Skeletal muscle satellite cell (primary cell): ENCODE measurements at regions not wholly inside any gene's neighbourhood (a gene's known extent, or its start where the extent isn't known, plus 50 kb on each side); places are given as distances from the start of the nearest gene placed in this dataset.

Experiments
- H3K27me3 ChIP-seq: 2 replicates; pipeline ENCODE4 v1.7.0; 2013; ENCODE audit warnings: low read length; ENCODE audit not compliant: control insufficient read depth, insufficient read depth
- H3K36me3 ChIP-seq: 2 replicates; pipeline ENCODE4 v1.7.0; 2013; ENCODE audit warnings: mild to moderate bottlenecking, control low read depth, low read length; ENCODE audit not compliant: insufficient read depth
- H3K4me1 ChIP-seq: 2 replicates; pipeline ENCODE4 v1.7.0; 2013; ENCODE audit warnings: low read length; ENCODE audit not compliant: control insufficient read depth, insufficient read depth
- H3K4me2 ChIP-seq: 2 replicates; pipeline ENCODE4 v1.7.0; 2013; ENCODE audit warnings: mild to moderate bottlenecking, low read length
- H3K4me3 ChIP-seq: 2 replicates; pipeline ENCODE4 v1.7.0; 2013; ENCODE audit warnings: low read length
- H3K9ac ChIP-seq: 2 replicates; pipeline ENCODE4 v1.7.0; 2013; ENCODE audit warnings: mild to moderate bottlenecking, low read depth, low read length, moderate library complexity
- H3K9me3 ChIP-seq: replicated peaks from 2 replicates; pipeline ENCODE4 v1.7.0; 2013; ENCODE audit warnings: mild to moderate bottlenecking, control low read depth, low read length

DNA sequence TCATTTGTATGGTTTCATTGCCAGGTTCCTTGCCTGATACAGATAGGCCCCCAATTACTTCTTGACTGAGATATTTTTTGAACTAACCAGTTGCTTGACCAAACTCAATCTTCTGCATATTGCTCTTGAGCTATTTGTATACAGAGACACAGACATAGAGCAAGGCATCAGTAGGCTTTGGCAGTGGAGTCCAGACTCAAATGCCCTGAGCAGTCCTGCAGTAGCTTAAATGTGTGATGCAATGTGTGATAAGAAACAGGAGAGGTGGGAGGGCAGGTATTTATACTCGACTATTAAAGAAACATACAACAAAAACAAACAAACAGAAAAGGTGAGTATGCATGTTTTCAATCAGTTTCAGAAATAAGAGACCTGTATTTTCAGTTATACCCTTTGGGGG is 197.9 kb upstream of the DAB1 start:
- Histone ChIP-seq H3K36me3 (no peaks in the 10 kb centered on the region), H3K9me3 (no peaks in the 10 kb centered on the region), H3K27me3 (no peaks in the 10 kb centered on the region), H3K4me3 (no peak overlapping the region), H3K4me2 (no peak overlapping the region), H3K9ac (no peak overlapping the region), H3K4me1 (no peaks in the 10 kb centered on the region)

DNA sequence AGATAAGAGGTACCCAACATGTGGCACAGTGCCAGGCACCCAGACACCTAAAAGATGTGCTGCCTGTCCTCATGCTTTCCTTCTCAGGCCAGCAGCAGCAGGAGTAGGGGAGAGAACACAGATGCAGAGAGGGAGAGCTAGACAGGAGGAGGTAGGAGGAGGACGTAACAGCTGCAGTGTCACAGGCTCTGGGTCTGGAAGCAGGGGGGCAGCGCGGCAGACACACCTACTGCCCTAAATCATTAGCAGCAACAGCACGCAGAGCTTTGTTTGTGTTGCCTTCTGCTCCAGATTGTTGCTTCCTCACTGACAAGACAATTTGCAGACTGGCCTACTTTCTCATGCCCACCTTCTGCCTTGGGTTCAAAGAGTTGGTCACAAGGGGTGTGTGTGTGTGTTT is 196.7 kb upstream of the DAB1 start:
- H3K4me2 ChIP-seq = no peak overlapping the region
- no peaks in the 10 kb centered on the region for H3K36me3 ChIP-seq
- no peaks in the 10 kb centered on the region for H3K27me3 ChIP-seq
- H3K9ac ChIP-seq = no peak overlapping the region
- H3K4me1 ChIP-seq = no peaks in the 10 kb centered on the region
- H3K4me3 ChIP-seq = no peak overlapping the region
- no peaks in the 10 kb centered on the region for H3K9me3 ChIP-seq

DNA sequence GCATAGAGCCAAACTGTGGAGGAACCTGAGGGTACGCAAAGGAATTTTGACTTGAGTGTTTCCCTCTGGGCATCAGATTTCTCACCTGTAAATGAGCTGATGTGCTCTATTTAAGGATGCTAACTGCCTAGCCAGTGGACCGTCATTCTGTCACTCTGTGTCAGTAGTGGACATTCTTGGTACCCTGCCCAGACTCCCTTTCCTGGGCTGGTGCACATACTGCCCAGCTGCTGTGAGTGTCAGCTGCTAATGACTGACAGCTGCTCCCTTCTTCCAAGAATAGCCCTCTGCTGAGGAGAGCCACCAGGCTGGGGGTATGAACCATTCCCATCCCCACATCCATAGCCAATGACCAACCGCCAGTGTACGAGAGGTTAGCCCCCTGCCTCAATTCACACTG is 193.1 kb upstream of the DAB1 start:
- Histone ChIP-seq H3K9ac (no peak overlapping the region), H3K4me2 (no peak overlapping the region), H3K4me3 (no peak overlapping the region), H3K36me3 (no peaks in the 10 kb centered on the region), H3K27me3 (no peaks in the 10 kb centered on the region), H3K9me3 (no peaks in the 10 kb centered on the region), H3K4me1 (no peaks in the 10 kb centered on the region)

DNA sequence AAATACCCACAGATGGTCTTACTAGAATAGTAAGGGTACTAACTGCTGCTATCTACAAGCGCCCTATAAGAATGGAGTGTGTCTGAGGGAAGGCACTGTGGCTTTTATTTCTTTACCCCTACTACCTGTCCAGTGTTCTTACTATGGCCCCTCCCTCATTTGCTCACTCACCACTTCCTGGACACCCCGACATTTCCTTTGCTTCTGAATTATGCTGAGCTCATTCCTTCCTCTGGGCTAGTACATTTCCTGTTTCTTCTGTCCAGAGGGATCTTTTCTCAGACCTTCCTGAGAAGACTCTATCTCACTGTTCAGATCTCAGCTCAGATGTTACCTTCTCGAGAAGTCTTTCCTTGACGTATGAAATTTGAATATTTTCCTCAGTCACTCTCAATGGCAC is 192.1 kb upstream of the DAB1 start:
- H3K27me3 ChIP-seq = no peaks in the 10 kb centered on the region
- no peaks in the 10 kb centered on the region for H3K9me3 ChIP-seq
- no peak overlapping the region for H3K4me3 ChIP-seq
- H3K4me1 ChIP-seq = no peaks in the 10 kb centered on the region
- H3K4me2 ChIP-seq = no peak overlapping the region
- H3K36me3 ChIP-seq = no peaks in the 10 kb centered on the region
- no peak overlapping the region for H3K9ac ChIP-seq

DNA sequence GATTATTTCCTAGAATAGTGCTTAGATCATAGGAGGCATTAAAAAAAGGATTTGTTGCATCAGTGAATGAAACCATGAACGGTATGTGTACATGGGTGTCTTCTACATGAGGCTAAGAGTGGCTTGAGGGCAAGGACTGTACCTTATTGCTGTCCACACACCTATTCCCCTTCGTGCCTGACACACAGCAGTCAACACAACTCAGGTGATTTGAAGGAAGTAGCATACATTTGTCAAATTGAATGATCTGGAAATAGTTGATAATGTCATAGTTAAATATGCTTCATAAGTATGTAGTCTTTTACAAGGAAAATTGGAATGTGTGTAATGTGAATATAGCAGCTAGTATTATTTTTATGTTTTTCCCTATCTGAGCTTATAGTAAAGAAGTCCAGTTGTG is 189.0 kb upstream of the DAB1 start:
- Histone ChIP-seq H3K4me2 (no peak overlapping the region), H3K4me1 (no peaks in the 10 kb centered on the region), H3K9ac (no peak overlapping the region), H3K4me3 (no peak overlapping the region), H3K27me3 (no peaks in the 10 kb centered on the region), H3K9me3 (no peaks in the 10 kb centered on the region), H3K36me3 (no peaks in the 10 kb centered on the region)

DNA sequence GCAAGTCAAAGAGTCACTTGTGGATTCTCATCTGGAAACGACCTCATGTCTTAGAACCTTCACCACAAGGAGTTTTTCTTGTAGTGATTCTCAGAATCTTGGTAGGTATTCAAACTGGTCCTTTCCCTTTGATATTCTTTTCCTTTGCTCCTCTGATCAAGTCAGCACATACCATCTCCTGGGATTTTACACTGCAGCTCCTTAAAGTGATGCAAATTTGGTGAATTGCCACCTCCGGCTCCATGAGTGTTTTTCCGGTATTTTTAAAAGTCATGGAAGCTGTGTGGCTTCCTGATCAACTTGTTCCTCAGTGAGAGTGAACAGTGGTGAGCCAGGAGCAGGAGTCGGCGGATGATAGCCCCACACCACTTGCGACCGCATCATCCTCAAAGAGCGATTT is 182.1 kb upstream of the DAB1 start:
- H3K9me3 ChIP-seq = no peaks in the 10 kb centered on the region
- H3K27me3 ChIP-seq = no peaks in the 10 kb centered on the region
- no peak overlapping the region for H3K9ac ChIP-seq
- H3K4me2 ChIP-seq = no peak overlapping the region
- no peak overlapping the region for H3K4me3 ChIP-seq
- H3K36me3 ChIP-seq = no peaks in the 10 kb centered on the region
- H3K4me1 ChIP-seq = no peaks in the 10 kb centered on the region

DNA sequence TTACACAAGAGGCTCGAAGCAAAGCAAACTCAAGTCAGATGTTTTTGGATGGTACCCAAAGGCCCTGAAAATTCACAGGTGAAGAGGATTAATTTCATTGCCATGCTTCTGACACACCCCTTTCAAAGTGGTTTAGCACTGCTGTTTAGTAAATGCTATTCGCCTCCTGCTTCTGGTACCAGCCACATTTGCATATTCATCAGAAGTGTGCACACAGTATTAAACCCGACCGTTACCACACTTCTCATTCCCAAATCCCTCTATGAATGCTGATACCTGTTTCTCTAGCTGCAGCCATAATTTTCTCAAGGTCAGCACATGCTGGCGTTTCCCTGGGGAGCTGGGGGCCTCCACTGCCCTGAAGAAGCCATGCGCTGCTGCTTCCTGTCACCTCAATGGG is 179.8 kb upstream of the DAB1 start:
- Histone ChIP-seq H3K4me2 (no peak overlapping the region), H3K27me3 (no peaks in the 10 kb centered on the region), H3K4me1 (no peaks in the 10 kb centered on the region), H3K4me3 (no peak overlapping the region), H3K9me3 (no peaks in the 10 kb centered on the region), H3K36me3 (no peaks in the 10 kb centered on the region), H3K9ac (no peak overlapping the region)

DNA sequence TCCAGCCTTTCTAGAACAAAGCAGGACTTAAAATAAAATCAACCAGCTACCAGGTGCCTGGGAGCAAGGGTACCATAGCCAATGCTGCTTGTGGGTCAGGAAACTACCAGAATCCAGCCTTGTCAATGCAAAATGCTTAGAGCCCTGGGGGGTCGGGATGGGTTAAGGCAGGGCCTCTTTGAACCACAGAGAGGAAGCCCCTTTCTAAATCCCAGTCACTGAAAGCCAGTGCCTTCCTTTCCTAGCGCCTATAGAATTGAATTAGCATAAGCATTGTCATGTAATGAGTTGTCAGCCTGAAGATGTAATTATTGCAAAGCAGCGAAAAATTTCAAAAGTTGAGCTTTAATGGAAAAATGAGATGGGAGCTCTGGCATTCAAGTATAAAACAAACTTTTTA is 176.6 kb upstream of the DAB1 start:
- H3K4me3 ChIP-seq = no peak overlapping the region
- H3K4me1 ChIP-seq = no peaks in the 10 kb centered on the region
- no peaks in the 10 kb centered on the region for H3K27me3 ChIP-seq
- no peaks in the 10 kb centered on the region for H3K9me3 ChIP-seq
- no peak overlapping the region for H3K9ac ChIP-seq
- H3K4me2 ChIP-seq = no peak overlapping the region
- H3K36me3 ChIP-seq = no peaks in the 10 kb centered on the region

DNA sequence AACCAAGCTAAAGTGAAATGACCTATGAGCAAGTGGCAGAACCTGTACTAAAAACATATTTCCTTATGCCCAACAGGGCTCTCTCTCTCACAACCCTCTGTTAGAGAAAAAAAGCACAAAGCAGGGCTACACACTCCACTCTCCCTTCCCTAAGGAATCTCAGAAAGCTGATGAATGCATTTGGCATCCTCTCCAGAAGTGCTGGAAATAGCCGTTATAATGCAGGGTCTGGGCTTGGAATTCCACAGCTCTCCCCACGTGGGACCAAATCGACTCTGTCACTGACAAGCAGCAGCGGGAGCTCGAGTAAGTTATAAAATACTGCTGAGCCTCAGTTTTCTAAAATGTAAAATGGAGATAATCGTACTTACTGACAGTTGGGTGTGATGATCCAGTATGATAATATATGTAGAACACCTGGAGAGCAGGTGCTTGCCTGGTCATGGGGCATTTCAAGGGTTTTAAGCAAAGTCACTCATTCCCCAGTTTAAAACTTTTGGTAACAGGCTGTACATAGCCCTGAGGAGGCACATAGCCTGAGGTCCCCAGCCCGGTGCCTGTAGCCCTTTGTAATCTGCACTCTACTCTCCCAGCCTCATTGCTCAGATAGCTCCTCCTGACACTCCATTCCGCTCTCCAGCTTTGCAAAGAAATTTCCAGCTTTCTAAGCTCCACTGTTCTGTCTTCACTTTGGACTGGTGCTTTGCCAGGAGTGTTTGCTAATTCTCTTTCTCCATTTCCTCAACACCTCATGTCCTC is 175.6 kb upstream of the DAB1 start:
- H3K27me3 ChIP-seq = no peaks in the 10 kb centered on the region

DNA sequence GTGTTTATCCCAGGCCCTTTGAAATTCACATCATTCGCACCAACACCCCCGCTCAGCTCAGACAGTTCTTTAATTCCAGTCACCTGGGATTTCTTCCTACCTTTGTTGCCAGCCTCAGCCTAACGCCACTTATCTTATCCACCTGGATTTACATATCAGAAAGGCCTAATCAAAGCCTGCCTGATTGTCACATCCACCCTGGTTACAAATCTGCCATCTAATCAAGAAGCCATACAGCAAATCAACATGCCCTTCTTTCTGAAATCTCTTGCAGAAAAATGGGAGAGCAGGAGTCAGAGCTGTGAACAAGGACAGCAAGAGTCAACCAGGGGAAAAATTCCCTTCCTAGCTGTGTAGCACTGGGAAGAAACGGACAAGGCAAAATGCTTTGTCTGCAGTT is 173.2 kb upstream of the DAB1 start:
- Histone ChIP-seq H3K4me3 (no peak overlapping the region), H3K4me1 (no peaks in the 10 kb centered on the region)

More for the DNA sequence above, 175.6 kb upstream of the DAB1 start:
- no peak overlapping the region for H3K4me3 ChIP-seq
- no peaks in the 10 kb centered on the region for H3K4me1 ChIP-seq
- H3K9ac ChIP-seq = no peak overlapping the region
- no peak overlapping the region for H3K4me2 ChIP-seq
- no peaks in the 10 kb centered on the region for H3K9me3 ChIP-seq
- H3K36me3 ChIP-seq = no peaks in the 10 kb centered on the region

DNA sequence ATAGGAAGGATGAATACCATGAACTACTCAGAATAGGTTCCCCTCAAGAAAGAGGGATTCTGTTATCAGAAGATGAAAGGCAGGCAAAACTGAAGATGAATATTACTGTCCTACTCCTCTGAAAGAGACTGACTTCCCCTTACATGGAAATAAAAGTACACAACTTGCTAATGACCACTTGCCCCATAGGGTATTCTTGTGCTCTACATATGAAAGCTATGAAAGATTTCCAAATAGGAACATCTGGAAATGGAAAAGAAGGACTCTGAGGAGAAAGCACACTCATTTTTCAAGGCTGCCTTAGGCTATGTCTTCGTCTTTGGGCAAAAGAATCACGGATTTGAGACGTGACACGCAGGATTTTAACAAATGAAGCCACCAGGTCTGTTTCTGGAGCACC is 170.1 kb upstream of the DAB1 start:
- Histone ChIP-seq H3K4me2 (no peak overlapping the region), H3K9me3 (no peaks in the 10 kb centered on the region), H3K4me1 (no peaks in the 10 kb centered on the region), H3K4me3 (no peak overlapping the region), H3K27me3 (no peaks in the 10 kb centered on the region), H3K9ac (no peak overlapping the region), H3K36me3 (no peaks in the 10 kb centered on the region)

More for the DNA sequence above, 173.2 kb upstream of the DAB1 start:
- Histone ChIP-seq H3K9ac (no peak overlapping the region), H3K27me3 (no peaks in the 10 kb centered on the region), H3K9me3 (no peaks in the 10 kb centered on the region), H3K4me2 (no peak overlapping the region), H3K36me3 (no peaks in the 10 kb centered on the region)

DNA sequence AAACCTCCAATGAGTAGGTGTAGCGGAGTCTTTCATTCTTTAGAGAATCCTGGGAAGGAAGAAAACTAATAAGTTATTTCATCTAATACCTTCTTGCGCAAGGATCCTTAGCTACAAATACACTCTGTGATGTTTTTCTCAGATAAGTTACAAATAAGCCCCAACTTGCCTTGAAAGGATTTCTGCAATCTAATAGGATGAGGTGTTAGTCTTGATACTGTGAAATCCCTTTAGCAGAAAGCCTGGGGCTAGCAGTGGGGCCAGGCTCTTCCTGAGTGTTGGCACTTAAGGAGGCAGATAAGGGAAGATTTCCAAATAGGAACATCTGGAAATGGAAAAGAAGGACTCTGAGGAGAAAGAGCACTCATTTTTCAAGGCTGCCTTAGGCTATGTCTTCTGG is 168.0 kb upstream of the DAB1 start:
- Histone ChIP-seq H3K4me3 (no peak overlapping the region), H3K36me3 (no peaks in the 10 kb centered on the region), H3K9ac (no peak overlapping the region), H3K4me1 (no peaks in the 10 kb centered on the region), H3K9me3 (no peaks in the 10 kb centered on the region), H3K4me2 (no peak overlapping the region), H3K27me3 (no peaks in the 10 kb centered on the region)
